Germinal center (tissue), 1 donor: ENCODE measurements at regions not wholly inside any gene's neighbourhood (a gene's known extent, or its start where the extent isn't known, plus 50 kb on each side); places are given as distances from the start of the nearest gene placed in this dataset.

Experiments
- DNase-seq: peaks from one replicate; pipeline ENCODE4 v3.0.0; 2012; ENCODE audit warnings: mixed read lengths, low spot score

- DNase-seq: no peak
Measured at GRCh38 chr5:82335806-82336205, 57.7 kb upstream of the RPS23 start.

GRCh38 chr5:82334856-82335255 lies 56.7 kb upstream of the RPS23 start:
- DNase-seq: no peak

- DNase-seq: no peak
Measured at GRCh38 chr5:82334085-82334692, 56.0 kb upstream of the RPS23 start.

GRCh38 chr5:82332886-82333615 lies 54.9 kb upstream of the RPS23 start:
- DNase-seq: no peak

GRCh38 chr5:82332064-82332855 lies 54.1 kb upstream of the RPS23 start:
- DNase-seq: no peak

- no peak for DNase-seq
Measured at GRCh38 chr5:82331557-82331956, 53.4 kb upstream of the RPS23 start.

GRCh38 chr5:82330530-82331270 lies 52.5 kb upstream of the RPS23 start:
- DNase-seq: no peak

- DNase-seq: no peak
Measured at GRCh38 chr5:82329393-82329792, 51.2 kb upstream of the RPS23 start.
